ENCODE measurements at regions not wholly inside any gene's neighbourhood (a gene's known extent, or its start where the extent isn't known, plus 50 kb on each side); places are given as distances from the start of the nearest gene placed in this dataset.

- Histone ChIP-seq H3K4me1 (no peaks in the 10 kb centered on the region), H3K9me3 (no peaks in the 10 kb centered on the region)
- DNase-seq = no peak
These were observed 690.1 kb downstream of the STPG2 start for GRCh38 chr4:97453186-97453585.

DNA sequence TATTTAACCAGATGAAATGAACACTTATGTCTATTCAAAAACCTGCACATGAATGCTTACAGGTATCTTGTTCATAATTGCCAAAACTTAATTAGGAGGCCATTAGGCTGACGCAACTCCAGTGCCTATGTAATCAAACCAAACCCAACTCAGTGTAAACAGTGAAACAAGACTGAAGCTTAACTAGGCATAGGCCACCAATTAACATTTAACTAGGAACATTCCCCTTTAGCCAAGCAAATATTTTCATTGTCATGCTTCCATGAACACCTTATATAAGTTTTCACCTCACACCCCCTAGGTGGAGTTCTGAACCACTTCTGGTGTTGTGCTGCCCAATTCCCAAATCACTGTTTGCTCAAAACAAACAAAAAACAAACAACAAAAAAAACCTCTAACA lies 686.0 kb downstream of the STPG2 start:
- H3K36me3 ChIP-seq = no peaks in the 10 kb centered on the region
- no peaks in the 10 kb centered on the region for H3K9me3 ChIP-seq
- H3K4me1 ChIP-seq = peaks cover 4% of the 10 kb centered on the region; the same call in 1 of the 2 replicates
- no peak overlapping the region for H3K4me3 ChIP-seq (ENCODE audit: low read depth, low read length)
- H3K27me3 ChIP-seq = no peaks in the 10 kb centered on the region
- TF ChIP-seq, protein P1, sequence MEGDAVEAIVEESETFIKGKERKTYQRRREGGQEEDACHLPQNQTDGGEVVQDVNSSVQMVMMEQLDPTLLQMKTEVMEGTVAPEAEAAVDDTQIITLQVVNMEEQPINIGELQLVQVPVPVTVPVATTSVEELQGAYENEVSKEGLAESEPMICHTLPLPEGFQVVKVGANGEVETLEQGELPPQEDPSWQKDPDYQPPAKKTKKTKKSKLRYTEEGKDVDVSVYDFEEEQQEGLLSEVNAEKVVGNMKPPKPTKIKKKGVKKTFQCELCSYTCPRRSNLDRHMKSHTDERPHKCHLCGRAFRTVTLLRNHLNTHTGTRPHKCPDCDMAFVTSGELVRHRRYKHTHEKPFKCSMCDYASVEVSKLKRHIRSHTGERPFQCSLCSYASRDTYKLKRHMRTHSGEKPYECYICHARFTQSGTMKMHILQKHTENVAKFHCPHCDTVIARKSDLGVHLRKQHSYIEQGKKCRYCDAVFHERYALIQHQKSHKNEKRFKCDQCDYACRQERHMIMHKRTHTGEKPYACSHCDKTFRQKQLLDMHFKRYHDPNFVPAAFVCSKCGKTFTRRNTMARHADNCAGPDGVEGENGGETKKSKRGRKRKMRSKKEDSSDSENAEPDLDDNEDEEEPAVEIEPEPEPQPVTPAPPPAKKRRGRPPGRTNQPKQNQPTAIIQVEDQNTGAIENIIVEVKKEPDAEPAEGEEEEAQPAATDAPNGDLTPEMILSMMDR (IDR thresholded peaks at IDR 0.05; ENCODE audit: low read depth, low read length) = no peak
- DNase-seq = no peak

More at GRCh38 chr4:97453186-97453585, 690.1 kb downstream of the STPG2 start:
- TF ChIP-seq, protein P1 (IDR thresholded peaks at IDR 0.05; ENCODE audit: low read depth, low read length) = no peak
- Histone ChIP-seq H3K36me3 (no peaks in the 10 kb centered on the region), H3K27me3 (no peaks in the 10 kb centered on the region), H3K4me3 (ENCODE audit: low read depth, low read length) (no peak overlapping the region)

DNA sequence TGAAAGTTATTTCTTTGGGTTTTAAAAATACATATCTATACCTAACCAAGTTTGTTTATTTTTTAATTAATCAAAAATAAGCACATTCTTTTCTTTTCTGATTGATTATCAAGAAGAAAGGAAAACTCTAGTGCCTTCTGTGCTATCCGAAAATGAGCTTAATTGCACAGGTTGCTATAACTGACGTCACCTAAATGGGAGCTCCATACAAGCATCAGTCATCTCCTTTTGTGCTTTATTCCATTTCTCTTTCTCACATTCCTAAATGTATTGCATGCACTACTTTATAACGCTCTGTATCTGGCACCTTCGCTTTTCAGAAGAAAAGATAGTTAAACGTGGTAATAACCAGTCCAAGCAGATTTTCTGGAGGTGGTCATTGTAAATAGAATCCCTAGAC lies 675.0 kb downstream of the STPG2 start:
- DNase-seq = no peak
- H3K9me3 ChIP-seq = no peaks in the 10 kb centered on the region
- no peaks in the 10 kb centered on the region for H3K4me1 ChIP-seq
- no peaks in the 10 kb centered on the region for H3K36me3 ChIP-seq
- TF ChIP-seq, protein P1 (IDR thresholded peaks at IDR 0.05; ENCODE audit: low read depth, low read length) = no peak
- no peak overlapping the region for H3K4me3 ChIP-seq (ENCODE audit: low read depth, low read length)
- H3K27me3 ChIP-seq = no peaks in the 10 kb centered on the region

GRCh38 chr4:97475621-97476020 lies 667.7 kb downstream of the STPG2 start:
- Histone ChIP-seq H3K9me3 (no peaks in the 10 kb centered on the region), H3K27me3 (no peaks in the 10 kb centered on the region), H3K4me1 (no peaks in the 10 kb centered on the region), H3K36me3 (no peaks in the 10 kb centered on the region), H3K4me3 (ENCODE audit: low read depth, low read length) (no peak overlapping the region)
- DNase-seq = no peak
- TF ChIP-seq, protein P1 (IDR thresholded peaks at IDR 0.05; ENCODE audit: low read depth, low read length) = no peak

DNA sequence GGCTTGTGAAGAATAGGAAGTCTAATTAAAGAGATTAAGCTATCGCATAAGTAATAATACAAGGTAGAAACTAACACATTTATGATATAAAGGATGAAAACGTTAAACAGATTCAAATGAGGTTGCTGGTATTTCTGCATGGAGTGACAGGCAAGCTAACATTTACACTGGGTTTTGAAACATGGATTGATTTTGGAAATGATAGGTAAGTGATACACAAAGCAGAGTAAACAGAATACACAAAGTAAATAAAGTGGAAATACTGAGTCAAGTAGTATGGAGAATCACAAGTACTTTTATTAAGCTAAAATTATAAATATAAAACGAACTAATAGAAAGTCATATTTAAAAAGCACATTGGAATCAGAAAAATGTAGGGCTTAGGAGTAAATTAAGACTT lies 665.3 kb downstream of the STPG2 start:
- Histone ChIP-seq H3K9me3 (no peaks in the 10 kb centered on the region), H3K4me1 (no peaks in the 10 kb centered on the region), H3K36me3 (no peaks in the 10 kb centered on the region), H3K4me3 (ENCODE audit: low read depth, low read length) (no peak overlapping the region), H3K27me3 (no peaks in the 10 kb centered on the region)
- no peak for DNase-seq
- TF ChIP-seq, protein P1 (IDR thresholded peaks at IDR 0.05; ENCODE audit: low read depth, low read length) = no peak

DNA sequence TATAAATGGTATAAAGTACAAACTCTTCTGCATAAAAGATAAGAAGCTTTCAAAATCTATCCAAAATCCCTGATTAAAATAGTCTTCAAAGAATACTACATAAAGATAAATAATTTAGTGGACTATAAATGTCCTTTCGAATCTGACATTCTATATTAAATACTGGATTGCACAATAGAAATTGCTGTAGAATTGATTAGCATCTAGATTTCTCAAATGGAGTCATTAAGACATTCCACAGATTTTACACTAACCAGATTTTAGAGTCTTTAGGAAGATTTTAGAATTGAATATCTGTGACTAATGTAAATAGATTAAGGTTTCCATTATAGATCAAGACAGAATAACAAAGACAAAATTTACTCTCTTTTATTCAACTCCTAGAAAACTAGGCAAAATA lies 663.9 kb downstream of the STPG2 start:
- no peak for DNase-seq
- Histone ChIP-seq H3K27me3 (no peaks in the 10 kb centered on the region), H3K36me3 (no peaks in the 10 kb centered on the region), H3K4me1 (no peaks in the 10 kb centered on the region), H3K9me3 (no peaks in the 10 kb centered on the region), H3K4me3 (ENCODE audit: low read depth, low read length) (no peak overlapping the region)
- TF ChIP-seq, protein P1 (IDR thresholded peaks at IDR 0.05; ENCODE audit: low read depth, low read length) = no peak

Measured in BE2C (cell line).